C4-2B (cell line): ENCODE measurements at regions not wholly inside any gene's neighbourhood (a gene's known extent, or its start where the extent isn't known, plus 50 kb on each side); places are given as distances from the start of the nearest gene placed in this dataset.

Experiments
- CTCF ChIP-seq: fragments of 450-650 bp; conservative IDR thresholded peaks from 2 replicates; pipeline ENCODE4 v1.5.1; 2017; ENCODE audit warnings: mild to moderate bottlenecking
- ZFX ChIP-seq: fragments of 450-650 bp; IDR thresholded peaks from 2 replicates; pipeline ENCODE4 v1.6.1; 2017

- no peak for TF ChIP-seq CTCF
- TF ChIP-seq ZFX, result no peak
Measured at GRCh38 chrX:46398874-46399273, 146.3 kb downstream of the ZNF674 start.
